K562 (cell line): ENCODE measurements at regions not wholly inside any gene's neighbourhood (a gene's known extent, or its start where the extent isn't known, plus 50 kb on each side); places are given as distances from the start of the nearest gene placed in this dataset.

Source experiments
- BCL6 ChIP-seq: fragments of 250-450 bp; sonication (Bioruptor Pico); IDR thresholded peaks from 2 replicates; pipeline ENCODE4 v1.4.0; 2020
- BRF1 ChIP-seq: IDR thresholded peaks from 3 replicates; pipeline ENCODE4 v1.6.1; 2011; ENCODE audit warnings: borderline replicate concordance, mild to moderate bottlenecking; ENCODE audit not compliant: insufficient read length; ENCODE audit errors: extremely low read depth
- DDX20 ChIP-seq: fragments of 450-650 bp; IDR thresholded peaks from 2 replicates; pipeline ENCODE4 v1.6.1; 2016; ENCODE audit warnings: missing genetic modification characterization, low read depth, mild to moderate bottlenecking, missing compliant biosample characterization, moderate library complexity
- MAFK ChIP-seq: IDR thresholded peaks from 2 replicates; pipeline ENCODE4 v1.6.1; 2011; ENCODE audit warnings: low read length, improper control_type of control experiment
- NFE2 ChIP-seq: IDR thresholded peaks from 2 replicates; pipeline ENCODE4 v1.6.1; 2014; ENCODE audit warnings: antibody characterized with exemption, low read depth
- SP1 ChIP-seq: sonication (generic); formaldehyde crosslinking; IDR thresholded peaks from 2 replicates; pipeline ENCODE4 v1.8.1; 2022; ENCODE audit warnings: mild to moderate bottlenecking, missing genetic modification reagents
- SPI1 ChIP-seq: IDR thresholded peaks from 2 replicates; pipeline ENCODE4 v1.6.1; 2011; ENCODE audit warnings: low read depth, low read length, control low read depth, borderline replicate concordance
- TEAD4 ChIP-seq, 2 experiments: sonication (generic) in 1 of 2; formaldehyde crosslinking in 1 of 2; IDR thresholded peaks; 2 replicates each; pipeline versions ENCODE4 v1.6.1 to v1.8.0; 2012 to 2022; ENCODE audit warnings: borderline replicate concordance in 1 of 2, inconsistent platforms in 1 of 2, low read length in 1 of 2, mild to moderate bottlenecking in 1 of 2, missing genetic modification reagents in 1 of 2
- ZNF324 ChIP-seq: fragments of 250-450 bp; sonication (Bioruptor Pico); IDR thresholded peaks from 2 replicates; pipeline ENCODE4 v1.4.0; 2020; ENCODE audit warnings: mild to moderate bottlenecking
- TF ChIP-seq, protein P1 (sequence below): IDR thresholded peaks from 3 replicates; pipeline ENCODE4 v1.6.1; 2011; ENCODE audit warnings: borderline replicate concordance, mild to moderate bottlenecking, moderate library complexity; ENCODE audit not compliant: insufficient read length; ENCODE audit errors: extremely low read depth
- TF ChIP-seq, protein P2 (sequence below): sonication (generic); formaldehyde crosslinking; IDR thresholded peaks from 2 replicates; pipeline ENCODE4 v1.8.0; 2023; ENCODE audit warnings: mild to moderate bottlenecking, missing genetic modification reagents
- TF ChIP-seq, protein P3 (sequence below), 2 experiments: fragments of 150-350 bp in 1 of 2; IDR thresholded peaks; 2 replicates each; pipeline ENCODE4 v1.6.1; 2012 to 2016; ENCODE audit warnings: low read depth in 2 of 2, low read length in 2 of 2, mild to moderate bottlenecking in 1 of 2, moderate library complexity in 1 of 2
- TF ChIP-seq, protein P4 (sequence below): sonication (generic); formaldehyde crosslinking; IDR thresholded peaks from 2 replicates; pipeline ENCODE4 v1.8.0; 2022; ENCODE audit warnings: missing genetic modification reagents, mild to moderate bottlenecking, borderline replicate concordance

DNA sequence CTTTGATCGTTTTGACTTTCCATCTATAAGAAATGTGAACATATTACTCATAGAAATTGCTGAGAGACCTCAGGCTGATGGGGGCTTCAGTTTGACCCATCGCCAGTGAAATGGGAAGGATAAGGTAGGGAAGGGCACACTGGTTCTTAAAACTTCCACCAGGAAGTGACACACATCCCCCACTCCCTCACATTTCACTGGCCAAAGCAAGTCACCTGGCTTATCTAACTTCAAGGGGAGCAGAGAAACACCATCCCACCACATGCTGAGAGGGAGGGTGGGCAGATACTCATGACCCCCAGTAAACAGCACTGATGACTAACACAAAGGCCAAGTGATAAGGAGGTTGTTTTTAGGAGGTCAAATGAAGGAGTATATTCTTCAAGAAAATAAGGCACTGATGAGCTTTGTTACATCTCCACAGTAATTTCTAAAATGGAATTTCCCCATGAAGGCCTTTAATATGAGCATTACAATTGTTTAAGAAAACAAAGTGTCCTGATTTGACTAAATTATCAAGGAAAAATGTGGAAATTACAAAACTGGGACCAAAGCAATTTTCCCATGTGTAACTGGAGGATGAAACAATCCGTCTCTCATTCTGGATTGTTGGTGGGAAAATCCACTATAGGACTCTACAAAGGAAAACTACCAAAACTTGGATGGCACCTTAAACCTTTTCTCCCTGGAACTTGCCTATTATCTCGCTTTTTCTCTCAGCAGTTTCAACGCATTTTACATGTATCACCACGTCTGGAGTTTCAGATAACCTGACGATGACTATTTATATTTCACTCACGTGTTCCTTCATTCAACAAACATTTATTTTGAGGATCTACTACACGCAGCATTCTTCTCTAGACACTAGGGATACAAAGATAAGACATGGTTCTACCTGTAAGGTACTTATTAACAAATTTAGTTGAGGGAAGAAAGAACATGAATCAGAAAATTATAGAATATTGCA, 91.8 kb upstream of the EEA1 start (continued):
- TF ChIP-seq MAFK (no peak), BCL6 (no peak), SP1 (CRISPR knock-in tag) (no peak), DDX20 (no peak), ZNF324 (no peak), SPI1 (no peak), TEAD4 (IDR thresholded peaks at IDR 0.05; ENCODE audit: low read length) (peak; percentile 88), TEAD4 (CRISPR knock-in tag; IDR thresholded peaks at IDR 0.05; ENCODE audit: borderline replicate concordance) (no peak), BRF1 (no peak), NFE2 (peak; percentile 62)
- TF ChIP-seq, protein P1, sequence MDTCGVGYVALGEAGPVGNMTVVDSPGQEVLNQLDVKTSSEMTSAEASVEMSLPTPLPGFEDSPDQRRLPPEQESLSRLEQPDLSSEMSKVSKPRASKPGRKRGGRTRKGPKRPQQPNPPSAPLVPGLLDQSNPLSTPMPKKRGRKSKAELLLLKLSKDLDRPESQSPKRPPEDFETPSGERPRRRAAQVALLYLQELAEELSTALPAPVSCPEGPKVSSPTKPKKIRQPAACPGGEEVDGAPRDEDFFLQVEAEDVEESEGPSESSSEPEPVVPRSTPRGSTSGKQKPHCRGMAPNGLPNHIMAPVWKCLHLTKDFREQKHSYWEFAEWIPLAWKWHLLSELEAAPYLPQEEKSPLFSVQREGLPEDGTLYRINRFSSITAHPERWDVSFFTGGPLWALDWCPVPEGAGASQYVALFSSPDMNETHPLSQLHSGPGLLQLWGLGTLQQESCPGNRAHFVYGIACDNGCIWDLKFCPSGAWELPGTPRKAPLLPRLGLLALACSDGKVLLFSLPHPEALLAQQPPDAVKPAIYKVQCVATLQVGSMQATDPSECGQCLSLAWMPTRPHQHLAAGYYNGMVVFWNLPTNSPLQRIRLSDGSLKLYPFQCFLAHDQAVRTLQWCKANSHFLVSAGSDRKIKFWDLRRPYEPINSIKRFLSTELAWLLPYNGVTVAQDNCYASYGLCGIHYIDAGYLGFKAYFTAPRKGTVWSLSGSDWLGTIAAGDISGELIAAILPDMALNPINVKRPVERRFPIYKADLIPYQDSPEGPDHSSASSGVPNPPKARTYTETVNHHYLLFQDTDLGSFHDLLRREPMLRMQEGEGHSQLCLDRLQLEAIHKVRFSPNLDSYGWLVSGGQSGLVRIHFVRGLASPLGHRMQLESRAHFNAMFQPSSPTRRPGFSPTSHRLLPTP = no peak
- TF ChIP-seq, protein P2, sequence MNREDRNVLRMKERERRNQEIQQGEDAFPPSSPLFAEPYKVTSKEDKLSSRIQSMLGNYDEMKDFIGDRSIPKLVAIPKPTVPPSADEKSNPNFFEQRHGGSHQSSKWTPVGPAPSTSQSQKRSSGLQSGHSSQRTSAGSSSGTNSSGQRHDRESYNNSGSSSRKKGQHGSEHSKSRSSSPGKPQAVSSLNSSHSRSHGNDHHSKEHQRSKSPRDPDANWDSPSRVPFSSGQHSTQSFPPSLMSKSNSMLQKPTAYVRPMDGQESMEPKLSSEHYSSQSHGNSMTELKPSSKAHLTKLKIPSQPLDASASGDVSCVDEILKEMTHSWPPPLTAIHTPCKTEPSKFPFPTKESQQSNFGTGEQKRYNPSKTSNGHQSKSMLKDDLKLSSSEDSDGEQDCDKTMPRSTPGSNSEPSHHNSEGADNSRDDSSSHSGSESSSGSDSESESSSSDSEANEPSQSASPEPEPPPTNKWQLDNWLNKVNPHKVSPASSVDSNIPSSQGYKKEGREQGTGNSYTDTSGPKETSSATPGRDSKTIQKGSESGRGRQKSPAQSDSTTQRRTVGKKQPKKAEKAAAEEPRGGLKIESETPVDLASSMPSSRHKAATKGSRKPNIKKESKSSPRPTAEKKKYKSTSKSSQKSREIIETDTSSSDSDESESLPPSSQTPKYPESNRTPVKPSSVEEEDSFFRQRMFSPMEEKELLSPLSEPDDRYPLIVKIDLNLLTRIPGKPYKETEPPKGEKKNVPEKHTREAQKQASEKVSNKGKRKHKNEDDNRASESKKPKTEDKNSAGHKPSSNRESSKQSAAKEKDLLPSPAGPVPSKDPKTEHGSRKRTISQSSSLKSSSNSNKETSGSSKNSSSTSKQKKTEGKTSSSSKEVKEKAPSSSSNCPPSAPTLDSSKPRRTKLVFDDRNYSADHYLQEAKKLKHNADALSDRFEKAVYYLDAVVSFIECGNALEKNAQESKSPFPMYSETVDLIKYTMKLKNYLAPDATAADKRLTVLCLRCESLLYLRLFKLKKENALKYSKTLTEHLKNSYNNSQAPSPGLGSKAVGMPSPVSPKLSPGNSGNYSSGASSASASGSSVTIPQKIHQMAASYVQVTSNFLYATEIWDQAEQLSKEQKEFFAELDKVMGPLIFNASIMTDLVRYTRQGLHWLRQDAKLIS (CRISPR knock-in tag) = no peak
- TF ChIP-seq, protein P3, sequence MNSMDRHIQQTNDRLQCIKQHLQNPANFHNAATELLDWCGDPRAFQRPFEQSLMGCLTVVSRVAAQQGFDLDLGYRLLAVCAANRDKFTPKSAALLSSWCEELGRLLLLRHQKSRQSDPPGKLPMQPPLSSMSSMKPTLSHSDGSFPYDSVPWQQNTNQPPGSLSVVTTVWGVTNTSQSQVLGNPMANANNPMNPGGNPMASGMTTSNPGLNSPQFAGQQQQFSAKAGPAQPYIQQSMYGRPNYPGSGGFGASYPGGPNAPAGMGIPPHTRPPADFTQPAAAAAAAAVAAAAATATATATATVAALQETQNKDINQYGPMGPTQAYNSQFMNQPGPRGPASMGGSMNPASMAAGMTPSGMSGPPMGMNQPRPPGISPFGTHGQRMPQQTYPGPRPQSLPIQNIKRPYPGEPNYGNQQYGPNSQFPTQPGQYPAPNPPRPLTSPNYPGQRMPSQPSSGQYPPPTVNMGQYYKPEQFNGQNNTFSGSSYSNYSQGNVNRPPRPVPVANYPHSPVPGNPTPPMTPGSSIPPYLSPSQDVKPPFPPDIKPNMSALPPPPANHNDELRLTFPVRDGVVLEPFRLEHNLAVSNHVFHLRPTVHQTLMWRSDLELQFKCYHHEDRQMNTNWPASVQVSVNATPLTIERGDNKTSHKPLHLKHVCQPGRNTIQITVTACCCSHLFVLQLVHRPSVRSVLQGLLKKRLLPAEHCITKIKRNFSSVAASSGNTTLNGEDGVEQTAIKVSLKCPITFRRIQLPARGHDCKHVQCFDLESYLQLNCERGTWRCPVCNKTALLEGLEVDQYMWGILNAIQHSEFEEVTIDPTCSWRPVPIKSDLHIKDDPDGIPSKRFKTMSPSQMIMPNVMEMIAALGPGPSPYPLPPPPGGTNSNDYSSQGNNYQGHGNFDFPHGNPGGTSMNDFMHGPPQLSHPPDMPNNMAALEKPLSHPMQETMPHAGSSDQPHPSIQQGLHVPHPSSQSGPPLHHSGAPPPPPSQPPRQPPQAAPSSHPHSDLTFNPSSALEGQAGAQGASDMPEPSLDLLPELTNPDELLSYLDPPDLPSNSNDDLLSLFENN (IDR thresholded peaks at IDR 0.05; ENCODE audit: low read depth in 2 of 2, low read length in 2 of 2) = no peak
- TF ChIP-seq, protein P4, sequence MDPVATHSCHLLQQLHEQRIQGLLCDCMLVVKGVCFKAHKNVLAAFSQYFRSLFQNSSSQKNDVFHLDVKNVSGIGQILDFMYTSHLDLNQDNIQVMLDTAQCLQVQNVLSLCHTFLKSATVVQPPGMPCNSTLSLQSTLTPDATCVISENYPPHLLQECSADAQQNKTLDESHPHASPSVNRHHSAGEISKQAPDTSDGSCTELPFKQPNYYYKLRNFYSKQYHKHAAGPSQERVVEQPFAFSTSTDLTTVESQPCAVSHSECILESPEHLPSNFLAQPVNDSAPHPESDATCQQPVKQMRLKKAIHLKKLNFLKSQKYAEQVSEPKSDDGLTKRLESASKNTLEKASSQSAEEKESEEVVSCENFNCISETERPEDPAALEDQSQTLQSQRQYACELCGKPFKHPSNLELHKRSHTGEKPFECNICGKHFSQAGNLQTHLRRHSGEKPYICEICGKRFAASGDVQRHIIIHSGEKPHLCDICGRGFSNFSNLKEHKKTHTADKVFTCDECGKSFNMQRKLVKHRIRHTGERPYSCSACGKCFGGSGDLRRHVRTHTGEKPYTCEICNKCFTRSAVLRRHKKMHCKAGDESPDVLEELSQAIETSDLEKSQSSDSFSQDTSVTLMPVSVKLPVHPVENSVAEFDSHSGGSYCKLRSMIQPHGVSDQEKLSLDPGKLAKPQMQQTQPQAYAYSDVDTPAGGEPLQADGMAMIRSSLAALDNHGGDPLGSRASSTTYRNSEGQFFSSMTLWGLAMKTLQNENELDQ (CRISPR knock-in tag) = no peak
